ENCODE measurements at regions not wholly inside any gene's neighbourhood (a gene's known extent, or its start where the extent isn't known, plus 50 kb on each side); places are given as distances from the start of the nearest gene placed in this dataset.

- ChIA-PET CTCF (no interaction called here), POLR2A (no interaction called here)
- Mint-ChIP-seq H3K4me1 (no peaks in the 10 kb centered on the region), H3K27ac (no peak overlapping the region), H3K27me3 (peaks cover 9% of the 10 kb centered on the region), H3K4me3 (no peak overlapping the region), H3K9me3 (ENCODE audit: insufficient read depth) (no peaks in the 10 kb centered on the region)
- WGBS (ENCODE audit: insufficient coverage): 94% methylated on average over 4 of the region's 5 CpGs
- H3K9me3 ChIP-seq (ENCODE audit: control extremely low read depth in 1 of 3, control insufficient read depth in 2 of 3, insufficient read depth in 1 of 3, low read length in 2 of 3): no peaks in the 10 kb centered on the region
- no peaks in the 10 kb centered on the region for H3K79me2 ChIP-seq (ENCODE audit: control insufficient read depth, insufficient read depth, low read length)
- no peaks in the 10 kb centered on the region for H4K20me1 ChIP-seq (ENCODE audit: control insufficient read depth, insufficient read depth, low read length, poor library complexity, severe bottlenecking)
- H3K4me3 ChIP-seq (ENCODE audit: control extremely low read depth in 1 of 5, extremely low read depth in 1 of 5, insufficient read depth in 1 of 5, low read depth in 2 of 5, low read length in 4 of 5): no peak overlapping the region
- H3K27ac ChIP-seq (ENCODE audit: low read length in 2 of 2): no peak overlapping the region
- H2AFZ ChIP-seq (ENCODE audit: insufficient read depth, low read depth, low read length, poor library complexity, severe bottlenecking): no peak overlapping the region
- no peak overlapping the region for H3K4me2 ChIP-seq (replicated peaks; ENCODE audit: low read depth, low read length, poor library complexity, severe bottlenecking)
- TF ChIP-seq, protein P1, sequence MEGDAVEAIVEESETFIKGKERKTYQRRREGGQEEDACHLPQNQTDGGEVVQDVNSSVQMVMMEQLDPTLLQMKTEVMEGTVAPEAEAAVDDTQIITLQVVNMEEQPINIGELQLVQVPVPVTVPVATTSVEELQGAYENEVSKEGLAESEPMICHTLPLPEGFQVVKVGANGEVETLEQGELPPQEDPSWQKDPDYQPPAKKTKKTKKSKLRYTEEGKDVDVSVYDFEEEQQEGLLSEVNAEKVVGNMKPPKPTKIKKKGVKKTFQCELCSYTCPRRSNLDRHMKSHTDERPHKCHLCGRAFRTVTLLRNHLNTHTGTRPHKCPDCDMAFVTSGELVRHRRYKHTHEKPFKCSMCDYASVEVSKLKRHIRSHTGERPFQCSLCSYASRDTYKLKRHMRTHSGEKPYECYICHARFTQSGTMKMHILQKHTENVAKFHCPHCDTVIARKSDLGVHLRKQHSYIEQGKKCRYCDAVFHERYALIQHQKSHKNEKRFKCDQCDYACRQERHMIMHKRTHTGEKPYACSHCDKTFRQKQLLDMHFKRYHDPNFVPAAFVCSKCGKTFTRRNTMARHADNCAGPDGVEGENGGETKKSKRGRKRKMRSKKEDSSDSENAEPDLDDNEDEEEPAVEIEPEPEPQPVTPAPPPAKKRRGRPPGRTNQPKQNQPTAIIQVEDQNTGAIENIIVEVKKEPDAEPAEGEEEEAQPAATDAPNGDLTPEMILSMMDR (IDR thresholded peaks at IDR 0.05): no peak
- TF ChIP-seq EZH2 (IDR thresholded peaks at IDR 0.05; ENCODE audit: borderline replicate concordance, insufficient read depth, low read depth, low read length, poor library complexity, severe bottlenecking): no peak
- H3K27me3 ChIP-seq (replicated peaks in 1 of 4; ENCODE audit: control extremely low read depth in 1 of 4, control insufficient read depth in 3 of 4, insufficient read depth in 4 of 4, low read length in 3 of 4): peaks cover 0 to 2% (median 0%) of the 10 kb centered on the region in 4 experiments
- H3K4me1 ChIP-seq (ENCODE audit: control insufficient read depth in 2 of 2, insufficient read depth in 2 of 2, low read length in 2 of 2): no peaks in the 10 kb centered on the region
- intact Hi-C loops (cut with micrococcal nuclease): no loop called here
- H3K36me3 ChIP-seq (replicated peaks in 1 of 2; ENCODE audit: control extremely low read depth in 1 of 2, control insufficient read depth in 1 of 2, extremely low read depth in 1 of 2, insufficient read depth in 2 of 2, low read length in 1 of 2): no peaks in the 10 kb centered on the region
- no peak overlapping the region for H3K9ac ChIP-seq (ENCODE audit: low read length)
- ATAC-seq (ENCODE audit: low read depth) (no peak), DNase-seq (no peak)
Measured at GRCh38 chr4:154004016-154004415, 215.1 kb upstream of the SFRP2 start.

DNA sequence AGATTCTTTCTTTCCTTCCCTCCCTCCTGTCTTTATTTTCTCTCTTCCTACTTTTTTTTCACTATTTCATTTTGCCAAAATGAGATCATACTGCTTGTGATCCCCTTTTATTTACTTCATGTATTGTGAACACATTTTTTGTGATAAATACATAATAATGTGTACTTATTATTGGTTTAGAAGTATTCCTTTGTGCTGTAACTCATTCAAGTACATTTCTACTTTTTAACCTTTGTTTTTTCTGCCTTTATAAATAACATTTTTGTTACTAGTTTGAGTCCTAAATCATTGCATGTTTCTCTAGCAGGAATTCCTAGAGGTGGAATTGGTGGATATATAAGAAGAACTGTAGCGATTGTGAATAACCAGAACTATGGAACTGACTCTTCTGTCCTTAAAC, 214.5 kb upstream of the SFRP2 start:
- Histone ChIP-seq H3K27me3 (replicated peaks in 1 of 4; ENCODE audit: control extremely low read depth in 1 of 4, control insufficient read depth in 3 of 4, insufficient read depth in 4 of 4, low read length in 3 of 4) (peaks cover 0 to 2% (median 0%) of the 10 kb centered on the region in 4 experiments), H2AFZ (ENCODE audit: insufficient read depth, low read depth, low read length, poor library complexity, severe bottlenecking) (no peak overlapping the region), H4K20me1 (ENCODE audit: control insufficient read depth, insufficient read depth, low read length, poor library complexity, severe bottlenecking) (no peaks in the 10 kb centered on the region), H3K27ac (ENCODE audit: low read length in 2 of 2) (no peak overlapping the region), H3K36me3 (replicated peaks in 1 of 2; ENCODE audit: control extremely low read depth in 1 of 2, control insufficient read depth in 1 of 2, extremely low read depth in 1 of 2, insufficient read depth in 2 of 2, low read length in 1 of 2) (no peaks in the 10 kb centered on the region), H3K4me2 (replicated peaks; ENCODE audit: low read depth, low read length, poor library complexity, severe bottlenecking) (no peak overlapping the region), H3K9ac (ENCODE audit: low read length) (no peak overlapping the region), H3K9me3 (ENCODE audit: control extremely low read depth in 1 of 3, control insufficient read depth in 2 of 3, insufficient read depth in 1 of 3, low read length in 2 of 3) (no peaks in the 10 kb centered on the region), H3K4me3 (ENCODE audit: control extremely low read depth in 1 of 5, extremely low read depth in 1 of 5, insufficient read depth in 1 of 5, low read depth in 2 of 5, low read length in 4 of 5) (no peak overlapping the region), H3K79me2 (ENCODE audit: control insufficient read depth, insufficient read depth, low read length) (no peaks in the 10 kb centered on the region), H3K4me1 (ENCODE audit: control insufficient read depth in 2 of 2, insufficient read depth in 2 of 2, low read length in 2 of 2) (no peaks in the 10 kb centered on the region)
- H3K27me3 Mint-ChIP-seq: peaks cover 9% of the 10 kb centered on the region
- H3K4me3 Mint-ChIP-seq: no peak overlapping the region
- intact Hi-C loops (cut with micrococcal nuclease): no loop called here
- ATAC-seq (ENCODE audit: low read depth) (no peak), DNase-seq (no peak)
- H3K4me1 Mint-ChIP-seq: no peaks in the 10 kb centered on the region
- no CpG with 5 or more reads among the region's 1 CpG for WGBS (ENCODE audit: insufficient coverage)
- TF ChIP-seq EZH2 (IDR thresholded peaks at IDR 0.05; ENCODE audit: borderline replicate concordance, insufficient read depth, low read depth, low read length, poor library complexity, severe bottlenecking): no peak
- TF ChIP-seq, protein P1 (IDR thresholded peaks at IDR 0.05): no peak
- ChIA-PET CTCF (no interaction called here), POLR2A (no interaction called here)
- no peaks in the 10 kb centered on the region for H3K9me3 Mint-ChIP-seq (ENCODE audit: insufficient read depth)
- H3K27ac Mint-ChIP-seq: no peak overlapping the region
